WTC11 (cell line): ENCODE measurements at regions not wholly inside any gene's neighbourhood (a gene's known extent, or its start where the extent isn't known, plus 50 kb on each side); places are given as distances from the start of the nearest gene placed in this dataset.

Experiments
- ATAC-seq: fragments of 200-7000 bp; cut with Tn5 transposase; 2 replicates; pipeline ENCODE4 v1.10.0; 2021; ENCODE audit warnings: mild to moderate bottlenecking, moderate library complexity
- CTCF ChIA-PET: fragments of 300-600 bp; sonication (Branson Sonifier 250); formaldehyde crosslinking; loops from one replicate; lab custom pipeline; 2021; ENCODE audit warnings: antibody characterized with exemption; lab: Charles Lee
- POLR2A ChIA-PET: fragments of 350-600 bp; sonication (Branson Sonifier 250); formaldehyde crosslinking; loops from one replicate; lab custom pipeline; 2021; ENCODE audit warnings: antibody characterized with exemption; lab: Charles Lee
- DNase-seq: peaks from one replicate; pipeline ENCODE4 v3.0.0; 2021; ENCODE audit warnings: low spot score
- H3K27ac Mint-ChIP-seq: 2 replicates; pipeline ENCODE4 v1.8.0; 2021; ENCODE audit warnings: mixed read lengths
- H3K27me3 Mint-ChIP-seq: 2 replicates; pipeline ENCODE4 v1.8.0; 2021; ENCODE audit warnings: low read depth, mild to moderate bottlenecking, moderate library complexity, mixed read lengths
- H3K36me3 Mint-ChIP-seq: 2 replicates; pipeline ENCODE4 v1.8.0; 2021; ENCODE audit warnings: mixed read lengths
- H3K4me1 Mint-ChIP-seq: 2 replicates; pipeline ENCODE4 v1.8.0; 2022; ENCODE audit warnings: mixed read lengths
- H3K4me3 Mint-ChIP-seq: 2 replicates; pipeline ENCODE4 v1.8.0; 2021; ENCODE audit warnings: mild to moderate bottlenecking, moderate library complexity, mixed read lengths
- H3K9me3 Mint-ChIP-seq: 2 replicates; pipeline ENCODE4 v1.8.0; 2021; ENCODE audit warnings: mixed read lengths
- CREM ChIP-seq: sonication (generic); formaldehyde crosslinking; IDR thresholded peaks from 2 replicates; pipeline ENCODE4 v1.8.1; 2022; ENCODE audit warnings: mild to moderate bottlenecking, missing genetic modification reagents, moderate library complexity
- CTCF ChIP-seq: fragments of 200-600 bp; IDR thresholded peaks from 2 replicates; pipeline ENCODE4 v1.8.0; 2022; ENCODE audit warnings: antibody characterized with exemption
- ELF4 ChIP-seq: sonication (generic); formaldehyde crosslinking; IDR thresholded peaks from 2 replicates; pipeline ENCODE4 v1.8.1; 2022; ENCODE audit warnings: low read depth, mild to moderate bottlenecking, moderate library complexity, missing genetic modification reagents
- FOXK1 ChIP-seq: sonication (generic); formaldehyde crosslinking; IDR thresholded peaks from 2 replicates; pipeline ENCODE4 v1.8.0; 2022; ENCODE audit warnings: mild to moderate bottlenecking, moderate library complexity, missing genetic modification reagents
- FOXP1 ChIP-seq: sonication (generic); formaldehyde crosslinking; IDR thresholded peaks from 2 replicates; pipeline ENCODE4 v1.8.0; 2022; ENCODE audit warnings: missing genetic modification reagents, mild to moderate bottlenecking, moderate library complexity, borderline replicate concordance
- GTF2I ChIP-seq: fragments of 250-450 bp; sonication (Bioruptor Pico); conservative IDR thresholded peaks from 2 replicates; pipeline ENCODE4 v1.4.0; 2021; ENCODE audit warnings: mild to moderate bottlenecking
- HMGA2 ChIP-seq: fragments of 250-450 bp; sonication (Bioruptor Pico); IDR thresholded peaks from 2 replicates; pipeline ENCODE4 v1.4.0; 2021; ENCODE audit warnings: mild to moderate bottlenecking, moderate library complexity
- IRF2 ChIP-seq: sonication (generic); formaldehyde crosslinking; IDR thresholded peaks from 2 replicates; pipeline ENCODE4 v1.8.0; 2022; ENCODE audit warnings: low read depth, missing genetic modification reagents, borderline replicate concordance
- JAZF1 ChIP-seq: fragments of 250-450 bp; sonication (Bioruptor Pico); IDR thresholded peaks from 2 replicates; pipeline ENCODE4 v1.9.0; 2021; ENCODE audit warnings: moderate library complexity, mild to moderate bottlenecking, inconsistent platforms
- NFE2L1 ChIP-seq: sonication (generic); formaldehyde crosslinking; IDR thresholded peaks from 2 replicates; pipeline ENCODE4 v1.8.1; 2023; ENCODE audit warnings: missing genetic modification reagents
- PRRX2 ChIP-seq: fragments of 250-450 bp; sonication (Bioruptor Pico); IDR thresholded peaks from 2 replicates; pipeline ENCODE4 v1.8.0; 2021; ENCODE audit warnings: mild to moderate bottlenecking
- SP1 ChIP-seq: sonication (generic); formaldehyde crosslinking; conservative IDR thresholded peaks from 2 replicates; pipeline ENCODE4 v1.8.1; 2022; ENCODE audit warnings: missing genetic modification reagents
- USF1 ChIP-seq: sonication (generic); formaldehyde crosslinking; IDR thresholded peaks from 2 replicates; pipeline ENCODE4 v1.8.0; 2022; ENCODE audit warnings: mild to moderate bottlenecking, missing genetic modification reagents
- USF2 ChIP-seq: sonication (generic); formaldehyde crosslinking; IDR thresholded peaks from 2 replicates; pipeline ENCODE4 v1.8.1; 2023; ENCODE audit warnings: mild to moderate bottlenecking, missing genetic modification reagents, moderate library complexity
- ZBTB21 ChIP-seq: sonication (generic); formaldehyde crosslinking; IDR thresholded peaks from 2 replicates; pipeline ENCODE4 v1.8.1; 2023; ENCODE audit warnings: mild to moderate bottlenecking, missing genetic modification reagents, borderline replicate concordance
- ZNF232 ChIP-seq: sonication (generic); formaldehyde crosslinking; IDR thresholded peaks from 2 replicates; pipeline ENCODE4 v1.8.0; 2022; ENCODE audit warnings: mild to moderate bottlenecking, missing genetic modification reagents
- ZNF263 ChIP-seq: sonication (generic); formaldehyde crosslinking; IDR thresholded peaks from 2 replicates; pipeline ENCODE4 v1.8.1; 2022; ENCODE audit warnings: low read depth, mild to moderate bottlenecking, moderate library complexity, missing genetic modification reagents
- ZNF317 ChIP-seq: sonication (generic); formaldehyde crosslinking; IDR thresholded peaks from 2 replicates; pipeline ENCODE4 v1.8.1; 2023; ENCODE audit warnings: low read depth, mild to moderate bottlenecking, moderate library complexity, missing genetic modification reagents, borderline replicate concordance
- ZNF671 ChIP-seq: fragments of 250-450 bp; sonication (Bioruptor Pico); IDR thresholded peaks from 2 replicates; pipeline ENCODE4 v1.8.0; 2021; ENCODE audit warnings: mild to moderate bottlenecking
- TF ChIP-seq, protein P1 (sequence below): sonication (generic); formaldehyde crosslinking; IDR thresholded peaks from 2 replicates; pipeline ENCODE4 v1.8.1; 2023; ENCODE audit warnings: mild to moderate bottlenecking, moderate library complexity, missing genetic modification reagents
- TF ChIP-seq, protein P2 (sequence below): sonication (generic); formaldehyde crosslinking; IDR thresholded peaks from 2 replicates; pipeline ENCODE4 v1.8.0; 2023; ENCODE audit warnings: missing genetic modification reagents
- TF ChIP-seq, protein P3 (sequence below): sonication (generic); formaldehyde crosslinking; IDR thresholded peaks from 2 replicates; pipeline ENCODE4 v1.8.0; 2023; ENCODE audit warnings: mild to moderate bottlenecking, missing genetic modification reagents
- TF ChIP-seq, protein P4 (sequence below): fragments of 250-450 bp; sonication (Bioruptor Pico); IDR thresholded peaks from 2 replicates; pipeline ENCODE4 v1.9.0; 2021; ENCODE audit warnings: moderate library complexity, mild to moderate bottlenecking, inconsistent platforms, borderline replicate concordance
- TF ChIP-seq, protein P5 (sequence below): sonication (generic); formaldehyde crosslinking; IDR thresholded peaks from 2 replicates; pipeline ENCODE4 v1.8.0; 2022; ENCODE audit warnings: missing genetic modification reagents

- TF ChIP-seq, protein P1, sequence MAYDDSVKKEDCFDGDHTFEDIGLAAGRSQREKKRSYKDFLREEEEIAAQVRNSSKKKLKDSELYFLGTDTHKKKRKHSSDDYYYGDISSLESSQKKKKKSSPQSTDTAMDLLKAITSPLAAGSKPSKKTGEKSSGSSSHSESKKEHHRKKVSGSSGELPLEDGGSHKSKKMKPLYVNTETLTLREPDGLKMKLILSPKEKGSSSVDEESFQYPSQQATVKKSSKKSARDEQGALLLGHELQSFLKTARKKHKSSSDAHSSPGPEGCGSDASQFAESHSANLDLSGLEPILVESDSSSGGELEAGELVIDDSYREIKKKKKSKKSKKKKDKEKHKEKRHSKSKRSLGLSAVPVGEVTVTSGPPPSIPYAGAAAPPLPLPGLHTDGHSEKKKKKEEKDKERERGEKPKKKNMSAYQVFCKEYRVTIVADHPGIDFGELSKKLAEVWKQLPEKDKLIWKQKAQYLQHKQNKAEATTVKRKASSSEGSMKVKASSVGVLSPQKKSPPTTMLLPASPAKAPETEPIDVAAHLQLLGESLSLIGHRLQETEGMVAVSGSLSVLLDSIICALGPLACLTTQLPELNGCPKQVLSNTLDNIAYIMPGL = no peak
- TF ChIP-seq, protein P2, sequence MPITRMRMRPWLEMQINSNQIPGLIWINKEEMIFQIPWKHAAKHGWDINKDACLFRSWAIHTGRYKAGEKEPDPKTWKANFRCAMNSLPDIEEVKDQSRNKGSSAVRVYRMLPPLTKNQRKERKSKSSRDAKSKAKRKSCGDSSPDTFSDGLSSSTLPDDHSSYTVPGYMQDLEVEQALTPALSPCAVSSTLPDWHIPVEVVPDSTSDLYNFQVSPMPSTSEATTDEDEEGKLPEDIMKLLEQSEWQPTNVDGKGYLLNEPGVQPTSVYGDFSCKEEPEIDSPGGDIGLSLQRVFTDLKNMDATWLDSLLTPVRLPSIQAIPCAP = no peak
- TF ChIP-seq SP1 (CRISPR knock-in tag) (no peak), CREM (CRISPR knock-in tag) (no peak), FOXP1 (CRISPR knock-in tag) (no peak), HMGA2 (no peak), USF1 (CRISPR knock-in tag) (no peak), ZNF317 (CRISPR knock-in tag) (no peak)
- TF ChIP-seq, protein P3, sequence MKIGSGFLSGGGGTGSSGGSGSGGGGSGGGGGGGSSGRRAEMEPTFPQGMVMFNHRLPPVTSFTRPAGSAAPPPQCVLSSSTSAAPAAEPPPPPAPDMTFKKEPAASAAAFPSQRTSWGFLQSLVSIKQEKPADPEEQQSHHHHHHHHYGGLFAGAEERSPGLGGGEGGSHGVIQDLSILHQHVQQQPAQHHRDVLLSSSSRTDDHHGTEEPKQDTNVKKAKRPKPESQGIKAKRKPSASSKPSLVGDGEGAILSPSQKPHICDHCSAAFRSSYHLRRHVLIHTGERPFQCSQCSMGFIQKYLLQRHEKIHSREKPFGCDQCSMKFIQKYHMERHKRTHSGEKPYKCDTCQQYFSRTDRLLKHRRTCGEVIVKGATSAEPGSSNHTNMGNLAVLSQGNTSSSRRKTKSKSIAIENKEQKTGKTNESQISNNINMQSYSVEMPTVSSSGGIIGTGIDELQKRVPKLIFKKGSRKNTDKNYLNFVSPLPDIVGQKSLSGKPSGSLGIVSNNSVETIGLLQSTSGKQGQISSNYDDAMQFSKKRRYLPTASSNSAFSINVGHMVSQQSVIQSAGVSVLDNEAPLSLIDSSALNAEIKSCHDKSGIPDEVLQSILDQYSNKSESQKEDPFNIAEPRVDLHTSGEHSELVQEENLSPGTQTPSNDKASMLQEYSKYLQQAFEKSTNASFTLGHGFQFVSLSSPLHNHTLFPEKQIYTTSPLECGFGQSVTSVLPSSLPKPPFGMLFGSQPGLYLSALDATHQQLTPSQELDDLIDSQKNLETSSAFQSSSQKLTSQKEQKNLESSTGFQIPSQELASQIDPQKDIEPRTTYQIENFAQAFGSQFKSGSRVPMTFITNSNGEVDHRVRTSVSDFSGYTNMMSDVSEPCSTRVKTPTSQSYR (CRISPR knock-in tag) = no peak
- no peak overlapping the region for H3K27ac Mint-ChIP-seq
- peaks cover 35% of the 10 kb centered on the region for H3K4me1 Mint-ChIP-seq
- no peak overlapping the region for H3K4me3 Mint-ChIP-seq
- CTCF ChIA-PET = no interaction called here
- POLR2A ChIA-PET = no interaction called here
- DNase-seq (no peak), ATAC-seq (no peak)
- H3K27me3 Mint-ChIP-seq = no peaks in the 10 kb centered on the region; the same call in 1 of the 2 replicates
- peaks cover 16% of the 10 kb centered on the region for H3K9me3 Mint-ChIP-seq
- H3K36me3 Mint-ChIP-seq = peaks cover 13% of the 10 kb centered on the region
Measured at GRCh38 chr2:146820672-146821071, 1024.2 kb upstream of the ACVR2A start.

- peak overlapping the region; percentile 79 for H3K27ac Mint-ChIP-seq
- H3K9me3 Mint-ChIP-seq = peaks cover 12% of the 10 kb centered on the region
- no peak for DNase-seq
- peaks cover 35% of the 10 kb centered on the region for H3K4me1 Mint-ChIP-seq
- POLR2A ChIA-PET = interaction anchor here (0.7 kb wide), 1 partner anchor 78 kb away, joined by 3 read pairs; no protein-coding TSS in a partner anchor
- CTCF ChIA-PET = no interaction called here
- no peak for ATAC-seq
- peaks cover 2% of the 10 kb centered on the region; the same call in 1 of the 2 replicates for H3K36me3 Mint-ChIP-seq
- no peaks in the 10 kb centered on the region for H3K27me3 Mint-ChIP-seq
- H3K4me3 Mint-ChIP-seq = no peak overlapping the region
- TF ChIP-seq CTCF (no peak), USF2 (CRISPR knock-in tag) (no peak), JAZF1 (no peak), ZNF671 (CRISPR knock-in tag) (no peak), SP1 (CRISPR knock-in tag) (no peak), FOXK1 (no peak), ZNF232 (no peak), PRRX2 (no peak), IRF2 (CRISPR knock-in tag) (no peak), ZBTB21 (CRISPR knock-in tag) (no peak), ELF4 (no peak), GTF2I (CRISPR knock-in tag) (no peak), ZNF263 (CRISPR knock-in tag) (no peak), NFE2L1 (no peak)
- TF ChIP-seq, protein P4, sequence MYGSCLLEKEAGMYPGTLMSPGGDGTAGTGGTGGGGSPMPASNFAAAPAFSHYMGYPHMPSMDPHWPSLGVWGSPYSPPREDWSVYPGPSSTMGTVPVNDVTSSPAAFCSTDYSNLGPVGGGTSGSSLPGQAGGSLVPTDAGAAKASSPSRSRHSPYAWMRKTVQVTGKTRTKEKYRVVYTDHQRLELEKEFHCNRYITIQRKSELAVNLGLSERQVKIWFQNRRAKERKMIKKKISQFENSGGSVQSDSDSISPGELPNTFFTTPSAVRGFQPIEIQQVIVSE (CRISPR knock-in tag) = no peak
- TF ChIP-seq, protein P5, sequence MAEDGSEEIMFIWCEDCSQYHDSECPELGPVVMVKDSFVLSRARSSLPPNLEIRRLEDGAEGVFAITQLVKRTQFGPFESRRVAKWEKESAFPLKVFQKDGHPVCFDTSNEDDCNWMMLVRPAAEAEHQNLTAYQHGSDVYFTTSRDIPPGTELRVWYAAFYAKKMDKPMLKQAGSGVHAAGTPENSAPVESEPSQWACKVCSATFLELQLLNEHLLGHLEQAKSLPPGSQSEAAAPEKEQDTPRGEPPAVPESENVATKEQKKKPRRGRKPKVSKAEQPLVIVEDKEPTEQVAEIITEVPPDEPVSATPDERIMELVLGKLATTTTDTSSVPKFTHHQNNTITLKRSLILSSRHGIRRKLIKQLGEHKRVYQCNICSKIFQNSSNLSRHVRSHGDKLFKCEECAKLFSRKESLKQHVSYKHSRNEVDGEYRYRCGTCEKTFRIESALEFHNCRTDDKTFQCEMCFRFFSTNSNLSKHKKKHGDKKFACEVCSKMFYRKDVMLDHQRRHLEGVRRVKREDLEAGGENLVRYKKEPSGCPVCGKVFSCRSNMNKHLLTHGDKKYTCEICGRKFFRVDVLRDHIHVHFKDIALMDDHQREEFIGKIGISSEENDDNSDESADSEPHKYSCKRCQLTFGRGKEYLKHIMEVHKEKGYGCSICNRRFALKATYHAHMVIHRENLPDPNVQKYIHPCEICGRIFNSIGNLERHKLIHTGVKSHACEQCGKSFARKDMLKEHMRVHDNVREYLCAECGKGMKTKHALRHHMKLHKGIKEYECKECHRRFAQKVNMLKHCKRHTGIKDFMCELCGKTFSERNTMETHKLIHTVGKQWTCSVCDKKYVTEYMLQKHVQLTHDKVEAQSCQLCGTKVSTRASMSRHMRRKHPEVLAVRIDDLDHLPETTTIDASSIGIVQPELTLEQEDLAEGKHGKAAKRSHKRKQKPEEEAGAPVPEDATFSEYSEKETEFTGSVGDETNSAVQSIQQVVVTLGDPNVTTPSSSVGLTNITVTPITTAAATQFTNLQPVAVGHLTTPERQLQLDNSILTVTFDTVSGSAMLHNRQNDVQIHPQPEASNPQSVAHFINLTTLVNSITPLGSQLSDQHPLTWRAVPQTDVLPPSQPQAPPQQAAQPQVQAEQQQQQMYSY = no peak
Measured at GRCh38 chr2:146818122-146818521, 1026.7 kb upstream of the ACVR2A start.
